MCF 10A (cell line): ENCODE measurements at regions not wholly inside any gene's neighbourhood (a gene's known extent, or its start where the extent isn't known, plus 50 kb on each side); places are given as distances from the start of the nearest gene placed in this dataset.

Experiments
- BruUV-seq: library from RNA; stranded (reverse); fragments of 400-500 nt; replicated peaks from 2 replicates; lab custom pipeline; 2021; lab: Mats Ljungman, UMichigan
- CTCF ChIA-PET: fragments of 300-600 bp; sonication (Branson Sonifier 250); formaldehyde crosslinking; extraction: SDS; loops from one replicate; lab custom pipeline; 2021; ENCODE audit warnings: antibody characterized with exemption, inconsistent platforms; lab: Yijun Ruan, JAX
- POLR2A ChIA-PET: fragments of 300-600, 350-650 bp; sonication (Branson Sonifier 250); formaldehyde crosslinking; extraction: SDS; loops from one replicate; lab custom pipeline; 2020; ENCODE audit warnings: antibody characterized with exemption, inconsistent platforms; lab: Yijun Ruan, JAX
- DNase-seq: peaks from one replicate; pipeline ENCODE4 v3.0.0-alpha.2; 2018; ENCODE audit not compliant: unreplicated experiment
- H3K27ac Mint-ChIP-seq: one replicate; pipeline ENCODE4 v1.8.0; 2022; ENCODE audit warnings: mild to moderate bottlenecking, low read depth, mixed read lengths; ENCODE audit not compliant: unreplicated experiment
- H3K27me3 Mint-ChIP-seq: one replicate; pipeline ENCODE4 v1.8.0; 2022; ENCODE audit warnings: mixed read lengths; ENCODE audit not compliant: insufficient read depth, unreplicated experiment
- H3K36me3 Mint-ChIP-seq: one replicate; pipeline ENCODE4 v1.8.0; 2022; ENCODE audit warnings: mild to moderate bottlenecking, moderate library complexity, mixed read lengths; ENCODE audit not compliant: insufficient read depth, unreplicated experiment
- H3K4me1 Mint-ChIP-seq: one replicate; pipeline ENCODE4 v1.8.0; 2022; ENCODE audit warnings: mixed read lengths; ENCODE audit not compliant: insufficient read depth, unreplicated experiment
- H3K4me3 Mint-ChIP-seq: one replicate; pipeline ENCODE4 v1.8.0; 2022; ENCODE audit warnings: mild to moderate bottlenecking, moderate library complexity, mixed read lengths; ENCODE audit not compliant: unreplicated experiment
- H3K9me3 Mint-ChIP-seq: one replicate; pipeline ENCODE4 v1.8.0; 2022; ENCODE audit warnings: mixed read lengths; ENCODE audit not compliant: unreplicated experiment
- CTCF ChIP-seq: fragments of 200-600 bp; IDR thresholded peaks from one replicate; pipeline ENCODE4 v1.8.0; 2022; ENCODE audit warnings: antibody characterized with exemption, mild to moderate bottlenecking; ENCODE audit not compliant: unreplicated experiment
- intact Hi-C: fragments of 100-400 bp; cut with micrococcal nuclease; formaldehyde crosslinking; loops from 2 replicates; pipeline ENCODE4 v1.14.1; 2022

GRCh38 chr5:18752317-18752716 lies 1118.1 kb downstream of the TAF11L14 start:
- TF ChIP-seq CTCF, result no peak
- DNase-seq, result no peak
- BruUV-seq, result no TSS peak
- Mint-ChIP-seq H3K9me3 (no peaks in the 10 kb centered on the region), H3K4me1 (no peaks in the 10 kb centered on the region), H3K27me3 (no peaks in the 10 kb centered on the region), H3K27ac (no peak overlapping the region), H3K36me3 (no peaks in the 10 kb centered on the region), H3K4me3 (no peak overlapping the region)
- ChIA-PET CTCF (interaction anchor here (0.6 to 1.4 kb wide), 2 partner anchors 286 to 1292 kb away, joined by 3 to 4 read pairs; no protein-coding TSS in a partner anchor), POLR2A (no interaction called here)
- intact Hi-C loops, result no loop called here

GRCh38 chr5:18754201-18754600 lies 1119.9 kb downstream of the TAF11L14 start:
- BruUV-seq, result no TSS peak
- Mint-ChIP-seq H3K4me1 (no peaks in the 10 kb centered on the region), H3K36me3 (no peaks in the 10 kb centered on the region), H3K27me3 (no peaks in the 10 kb centered on the region), H3K9me3 (no peaks in the 10 kb centered on the region), H3K27ac (no peak overlapping the region), H3K4me3 (no peak overlapping the region)
- no peak for TF ChIP-seq CTCF
- POLR2A ChIA-PET, result no interaction called here
- CTCF ChIA-PET, result interaction anchor here (1.6 kb wide), 1 partner anchor 18 kb away, joined by 5 read pairs; no protein-coding TSS in a partner anchor
- no peak for DNase-seq
- intact Hi-C loops, result no loop called here

- ChIA-PET CTCF (interaction anchor here (0.6 kb wide), 2 partner anchors 87 to 793 kb away, joined by 3 to 4 read pairs; no protein-coding TSS in a partner anchor), POLR2A (no interaction called here)
- Mint-ChIP-seq H3K4me1 (peaks cover 6% of the 10 kb centered on the region), H3K27ac (no peak overlapping the region), H3K9me3 (no peaks in the 10 kb centered on the region), H3K4me3 (no peak overlapping the region), H3K27me3 (no peaks in the 10 kb centered on the region), H3K36me3 (peaks cover 6% of the 10 kb centered on the region)
- intact Hi-C loops, result no loop called here
- TF ChIP-seq CTCF, result no peak
- peak; percentile 11 for DNase-seq
- BruUV-seq, result no TSS peak
Observed at GRCh38 chr5:18761801-18762200, 1127.5 kb downstream of the TAF11L14 start.

- intact Hi-C loops, result no loop called here
- Mint-ChIP-seq H3K9me3 (no peaks in the 10 kb centered on the region), H3K4me1 (peaks cover 6% of the 10 kb centered on the region), H3K36me3 (peaks cover 6% of the 10 kb centered on the region), H3K27ac (no peak overlapping the region), H3K4me3 (no peak overlapping the region), H3K27me3 (no peaks in the 10 kb centered on the region)
- ChIA-PET POLR2A (no interaction called here), CTCF (interaction anchor here (0.7 kb wide), 1 partner anchor 588 kb away, joined by 4 read pairs; no protein-coding TSS in a partner anchor)
- no peak for DNase-seq
- BruUV-seq, result no TSS peak
- no peak for TF ChIP-seq CTCF
Observed at GRCh38 chr5:18764161-18764560, 1129.9 kb downstream of the TAF11L14 start.
